SK-MEL-5 (cell line): ENCODE measurements at regions not wholly inside any gene's neighbourhood (a gene's known extent, or its start where the extent isn't known, plus 50 kb on each side); places are given as distances from the start of the nearest gene placed in this dataset.

Experiments
- DNase-seq: peaks from one replicate; pipeline ENCODE4 v3.0.0-alpha.2; 2016; ENCODE audit warnings: low read depth, low spot score
- in situ Hi-C: cut with HindIII; loops from 2 replicates; pipeline ENCODE4 v1.10.0; 2016; ENCODE audit warnings: low sequenced_read_pairs, high pct_unique_total_duplicates, low pct_unique_long_range_greater_than_20kb

DNA sequence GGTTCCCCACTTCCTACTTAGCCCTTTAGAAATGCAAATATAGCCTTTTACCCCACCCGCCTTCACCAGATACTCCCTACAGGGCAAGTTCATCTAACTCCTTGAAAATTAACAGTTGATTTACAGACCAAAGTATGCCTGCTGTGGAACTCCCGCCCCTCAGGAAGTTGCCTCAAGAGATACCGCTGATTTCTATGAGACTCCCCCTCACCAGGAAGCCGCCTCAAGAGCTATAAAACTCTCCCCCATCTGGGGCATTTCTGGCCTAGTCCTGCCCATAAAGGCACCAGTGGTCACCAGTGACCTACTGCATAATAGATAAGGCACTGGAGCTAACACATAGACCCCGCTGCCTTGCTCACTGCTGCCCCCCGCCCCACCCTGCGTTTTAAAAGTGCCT lies 201.7 kb upstream of the UBL3 start:
- in situ Hi-C loops: no loop called here
- DNase-seq: no peak

DNA sequence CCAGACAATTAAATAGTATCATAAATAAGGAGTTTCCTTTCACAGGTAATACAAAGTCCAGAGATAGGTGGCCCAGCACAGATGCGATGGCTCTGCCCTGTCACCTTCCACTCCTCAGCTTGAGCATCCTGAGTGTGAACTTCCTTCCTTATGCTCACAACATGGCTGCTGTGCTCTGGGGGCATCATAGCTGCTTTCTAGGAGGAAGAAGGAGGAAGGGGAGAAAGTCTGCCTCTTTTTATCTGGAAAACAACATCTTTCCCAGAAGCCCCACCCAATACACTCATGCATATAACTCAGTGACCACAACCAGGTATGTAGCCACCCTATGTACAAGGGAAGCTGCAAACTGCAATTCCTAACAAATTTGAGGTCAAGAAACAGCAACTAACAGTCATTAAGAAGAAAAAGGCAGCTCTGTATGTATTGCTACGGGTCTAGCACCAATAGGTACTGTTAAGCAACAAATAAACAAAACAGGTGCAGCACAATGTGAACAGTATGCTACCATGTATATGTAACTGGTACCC lies 201.2 kb upstream of the UBL3 start:
- in situ Hi-C loops: no loop called here
- DNase-seq: no peak

- no peak for DNase-seq
- in situ Hi-C loops: no loop called here
Measured at GRCh38 chr13:30049692-30050091, 199.3 kb upstream of the UBL3 start.

GRCh38 chr13:30047154-30047874 lies 196.9 kb upstream of the UBL3 start:
- no peak for DNase-seq
- in situ Hi-C loops: no loop called here

DNA sequence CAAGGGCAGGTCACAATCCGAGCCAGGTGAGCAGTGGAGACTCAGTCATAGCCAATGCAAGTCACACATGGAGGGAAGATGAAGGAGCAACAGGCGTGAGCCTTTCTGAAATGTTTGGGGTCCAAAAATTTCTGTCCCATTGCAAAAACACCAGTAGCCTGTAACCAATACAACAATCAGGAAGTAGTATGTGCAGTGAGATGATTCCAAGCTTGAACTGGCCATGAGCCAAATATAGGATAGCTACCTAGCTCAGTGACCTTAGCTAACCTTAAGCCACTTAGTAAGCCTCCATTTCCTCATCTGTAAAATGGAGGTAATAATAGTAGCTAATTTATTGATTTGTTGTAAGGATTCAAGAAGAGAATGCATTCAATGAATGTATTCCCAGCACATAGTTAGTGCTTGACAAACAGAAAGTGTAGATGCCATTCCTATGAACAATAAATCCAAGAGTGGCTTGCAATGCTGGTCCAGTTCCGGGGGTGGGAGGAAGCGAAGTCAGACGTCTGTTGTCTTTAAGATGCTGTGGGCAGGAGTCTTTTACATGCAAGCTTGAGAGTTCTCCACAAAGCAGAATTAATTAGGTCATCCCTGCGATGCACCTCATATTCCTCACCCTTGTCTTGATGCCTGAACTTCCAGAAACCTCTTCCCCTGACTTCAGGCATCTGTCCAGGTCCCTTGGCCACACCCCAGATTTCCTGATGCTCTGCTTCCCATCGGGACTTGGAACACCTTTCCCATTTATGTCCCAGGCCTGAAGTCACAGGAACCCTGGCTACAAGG lies 195.7 kb upstream of the UBL3 start:
- no peak for DNase-seq
- in situ Hi-C loops: no loop called here

DNA sequence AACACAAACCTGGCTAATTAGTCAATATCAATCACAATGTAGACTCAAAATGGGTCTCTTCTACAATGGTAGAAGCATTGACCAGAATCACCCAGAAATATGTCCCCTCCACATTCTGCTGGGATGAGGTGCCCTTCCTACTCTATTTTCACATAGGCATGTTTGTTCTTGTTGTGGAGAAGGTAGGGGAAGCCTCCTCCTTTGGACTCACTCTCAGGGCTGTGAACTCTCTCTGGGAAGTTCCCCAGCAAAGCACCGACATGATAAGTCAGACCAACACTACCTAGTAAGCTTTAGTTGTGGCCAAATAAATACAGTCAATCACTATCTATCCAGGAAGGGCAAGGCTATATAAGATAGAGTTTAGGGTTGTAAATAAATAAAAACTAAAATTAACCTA lies 194.5 kb upstream of the UBL3 start:
- no peak for DNase-seq
- in situ Hi-C loops: no loop called here

DNA sequence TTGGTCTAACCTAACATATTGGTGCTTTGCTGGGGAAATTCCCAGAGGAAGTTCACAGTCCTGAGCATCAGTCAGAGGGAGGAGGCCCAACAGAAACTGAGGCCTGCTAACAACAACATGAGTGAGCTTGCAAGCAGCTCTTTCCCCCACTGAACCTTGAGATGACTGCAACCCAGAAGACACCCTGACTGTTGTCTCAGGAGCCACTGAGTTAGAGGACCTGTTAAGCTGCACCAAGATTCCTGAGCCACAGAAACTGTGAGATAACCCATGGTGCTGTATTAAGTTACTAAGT lies 193.2 kb upstream of the UBL3 start:
- in situ Hi-C loops: no loop called here
- no peak for DNase-seq

- in situ Hi-C loops: no loop called here
- no peak for DNase-seq
Measured at GRCh38 chr13:30042891-30043630, 192.6 kb upstream of the UBL3 start.

GRCh38 chr13:30042272-30042671 lies 191.9 kb upstream of the UBL3 start:
- in situ Hi-C loops: no loop called here
- DNase-seq: no peak

GRCh38 chr13:30039511-30039911 lies 189.1 kb upstream of the UBL3 start:
- in situ Hi-C loops: no loop called here
- no peak for DNase-seq

GRCh38 chr13:30038884-30039283 lies 188.5 kb upstream of the UBL3 start:
- no peak for DNase-seq
- in situ Hi-C loops: no loop called here

DNA sequence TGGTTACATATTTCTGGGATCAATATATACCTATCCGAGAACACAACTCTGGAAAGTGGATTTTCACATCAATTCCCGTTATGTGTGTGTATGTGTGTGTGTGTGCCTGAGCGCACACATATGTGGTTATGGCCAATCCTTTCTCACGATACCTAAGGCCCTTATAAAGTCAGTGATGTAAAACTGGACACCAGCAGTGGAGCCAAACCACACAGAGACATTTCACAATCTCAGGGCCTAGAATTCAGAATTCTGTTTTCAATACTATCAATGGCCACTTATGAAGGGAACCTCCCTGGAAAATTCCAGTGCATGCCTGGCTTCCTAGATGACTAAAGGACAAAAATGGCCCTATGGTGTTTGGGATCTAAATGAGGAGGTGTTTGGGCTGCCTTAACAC lies 187.3 kb upstream of the UBL3 start:
- DNase-seq: no peak
- in situ Hi-C loops: no loop called here

DNA sequence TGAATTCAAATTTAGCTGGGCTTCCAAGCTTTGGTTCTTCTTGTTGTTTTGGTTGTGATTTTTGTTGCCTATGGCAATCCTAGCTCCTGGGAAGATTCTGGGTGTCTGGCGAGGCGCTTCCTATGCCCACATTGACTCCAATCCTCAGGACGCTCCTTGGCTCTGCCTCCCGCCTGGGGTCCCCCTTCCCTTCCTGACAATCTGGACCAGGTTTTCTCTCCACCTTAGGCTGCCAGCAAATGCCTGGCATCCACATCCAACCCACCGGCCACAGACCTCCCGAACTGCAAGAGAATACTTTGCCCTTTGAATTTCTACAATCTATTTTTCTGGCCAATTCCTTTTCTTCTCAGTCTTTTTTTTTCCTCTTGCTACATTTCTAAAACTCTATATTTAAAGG lies 186.9 kb upstream of the UBL3 start:
- no peak for DNase-seq
- in situ Hi-C loops: no loop called here

DNA sequence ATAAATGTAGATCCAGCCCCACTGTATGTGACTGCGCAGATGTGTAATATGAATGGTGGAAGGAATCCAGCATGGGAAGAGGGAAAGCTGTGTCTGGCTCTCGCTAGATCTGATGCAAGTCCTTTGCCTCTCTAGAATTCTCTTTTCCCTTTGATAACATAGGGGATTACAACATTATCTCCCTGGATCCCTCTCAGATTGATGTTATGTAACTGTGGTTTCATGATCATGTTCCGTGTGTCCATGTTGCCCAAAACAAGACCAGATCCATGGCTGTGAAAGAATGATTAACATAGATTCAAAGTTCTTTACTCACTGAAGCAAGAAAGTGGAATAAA lies 184.0 kb upstream of the UBL3 start:
- no peak for DNase-seq
- in situ Hi-C loops: no loop called here

DNA sequence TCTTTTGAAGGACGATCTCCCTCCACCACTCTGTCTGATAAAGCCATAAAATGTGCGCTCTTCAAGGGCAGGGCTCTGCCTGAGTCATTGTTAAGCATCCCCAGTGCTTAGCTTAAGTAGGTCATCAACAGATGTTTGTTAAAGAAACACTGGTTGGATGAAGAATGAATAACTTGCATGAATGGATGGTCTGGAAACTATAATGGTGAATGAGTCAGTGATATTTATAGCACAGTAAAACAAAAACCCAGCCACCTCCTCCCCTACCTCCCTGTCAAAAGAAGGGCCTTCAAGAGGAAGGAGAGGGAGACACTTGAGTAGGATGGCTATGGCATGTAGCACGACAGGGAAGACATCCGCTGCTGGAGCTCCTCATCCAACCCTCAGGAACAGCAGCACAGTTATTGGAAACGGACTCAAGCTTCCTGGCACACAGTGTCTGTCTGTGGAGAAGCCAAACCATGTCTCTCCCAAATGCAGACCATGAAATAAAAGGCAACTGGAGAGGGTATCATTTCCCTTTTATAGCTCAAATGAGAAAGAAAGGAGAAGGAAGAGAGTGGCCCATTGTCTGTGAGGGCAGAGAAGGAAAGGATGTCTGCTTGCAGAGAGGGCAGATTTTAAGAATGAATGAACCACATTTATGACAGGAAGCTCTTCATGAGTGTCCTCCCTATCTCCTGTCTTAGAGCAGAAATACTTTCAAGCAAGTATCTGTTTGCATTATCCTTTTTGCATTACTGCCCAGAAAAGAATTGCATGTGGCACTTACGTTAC lies 183.5 kb upstream of the UBL3 start:
- DNase-seq: peak; percentile 16
- in situ Hi-C loops: no loop called here

- in situ Hi-C loops: no loop called here
- DNase-seq: no peak
Measured at GRCh38 chr13:30032263-30032662, 181.8 kb upstream of the UBL3 start.

GRCh38 chr13:30031488-30031887 lies 181.1 kb upstream of the UBL3 start:
- in situ Hi-C loops: no loop called here
- DNase-seq: no peak

GRCh38 chr13:30030141-30030750 lies 179.8 kb upstream of the UBL3 start:
- in situ Hi-C loops: no loop called here
- no peak for DNase-seq
